GM21381 (cell line): ENCODE measurements at regions not wholly inside any gene's neighbourhood (a gene's known extent, or its start where the extent isn't known, plus 50 kb on each side); places are given as distances from the start of the nearest gene placed in this dataset.

ENCODE experiments used
- ATAC-seq: cut with Tn5 transposase; IDR thresholded peaks from one replicate; pipeline ENCODE4 v1.9.1; 2021; ENCODE audit warnings: mild to moderate bottlenecking, moderate library complexity; ENCODE audit not compliant: unreplicated experiment

- ATAC-seq: no peak
Measured at GRCh38 chr7:138405496-138405895, 54.6 kb upstream of the TRIM24 start.

GRCh38 chr7:138407792-138408191 lies 52.3 kb upstream of the TRIM24 start:
- ATAC-seq: no peak
